ENCODE measurements at regions not wholly inside any gene's neighbourhood (a gene's known extent, or its start where the extent isn't known, plus 50 kb on each side); places are given as distances from the start of the nearest gene placed in this dataset.

- TF ChIP-seq POLR2A (IDR thresholded peaks at IDR 0.05) (no peak), CTCF (IDR thresholded peaks at IDR 0.05 in 4 of 5, conservative IDR thresholded peaks at IDR 0.05 in 1 of 5) (no peak)
- Histone ChIP-seq H3K4me1 (no peaks in the 10 kb centered on the region), H3K9me3 (no peaks in the 10 kb centered on the region), H3K36me3 (no peaks in the 10 kb centered on the region), H3K4me3 (no peak overlapping the region), H3K27ac (no peak overlapping the region), H3K27me3 (peaks cover 0 to 3% (median 0%) of the 10 kb centered on the region in 3 donors)
- DNase-seq (no peak), ATAC-seq (no peak)
- intact Hi-C loops (cut with DNase I; ENCODE audit: low total_unique reads) (no loop called here), in situ Hi-C loops (cut with MboI; ENCODE audit: low sequenced_read_pairs in 4 of 4) (no loop called here)
Observed at GRCh38 chr10:130416334-130417150, 280.4 kb downstream of the GLRX3 start.

- ATAC-seq (no peak), DNase-seq (no peak)
- intact Hi-C loops (cut with DNase I; ENCODE audit: low total_unique reads), result no loop called here
- Histone ChIP-seq H3K27ac (no peak overlapping the region), H3K36me3 (no peaks in the 10 kb centered on the region), H3K4me3 (no peak overlapping the region), H3K9me3 (no peaks in the 10 kb centered on the region), H3K4me1 (no peaks in the 10 kb centered on the region), H3K27me3 (peaks cover 0 to 3% (median 0%) of the 10 kb centered on the region in 3 donors)
- TF ChIP-seq CTCF (IDR thresholded peaks at IDR 0.05 in 4 of 5, conservative IDR thresholded peaks at IDR 0.05 in 1 of 5), result no peak
- TF ChIP-seq POLR2A (IDR thresholded peaks at IDR 0.05), result no peak
- in situ Hi-C loops (cut with MboI; ENCODE audit: low sequenced_read_pairs in 4 of 4), result no loop called here
Observed at GRCh38 chr10:130418731-130419130, 282.5 kb downstream of the GLRX3 start.

GRCh38 chr10:130421909-130422308, 285.7 kb downstream of the GLRX3 start:
- H3K4me3 ChIP-seq, result no peak overlapping the region
- H3K4me1 ChIP-seq, result no peaks in the 10 kb centered on the region
- in situ Hi-C loops (cut with MboI; ENCODE audit: low sequenced_read_pairs in 4 of 4) (no loop called here), intact Hi-C loops (cut with DNase I; ENCODE audit: low total_unique reads) (no loop called here)
- H3K27ac ChIP-seq, result no peak overlapping the region
- TF ChIP-seq POLR2A (IDR thresholded peaks at IDR 0.05) (no peak), CTCF (IDR thresholded peaks at IDR 0.05 in 4 of 5, conservative IDR thresholded peaks at IDR 0.05 in 1 of 5) (no peak)
- H3K27me3 ChIP-seq, result peaks cover 0 to 2% (median 0%) of the 10 kb centered on the region in 3 donors
- no peak for DNase-seq
- no peaks in the 10 kb centered on the region for H3K36me3 ChIP-seq
- no peaks in the 10 kb centered on the region for H3K9me3 ChIP-seq
- no peak for ATAC-seq

GRCh38 chr10:130422366-130423324, 286.5 kb downstream of the GLRX3 start:
- TF ChIP-seq CTCF (IDR thresholded peaks at IDR 0.05 in 4 of 5, conservative IDR thresholded peaks at IDR 0.05 in 1 of 5), result no peak
- H3K9me3 ChIP-seq, result no peaks in the 10 kb centered on the region
- no peaks in the 10 kb centered on the region for H3K27me3 ChIP-seq
- intact Hi-C loops (cut with DNase I; ENCODE audit: low total_unique reads), result no loop called here
- no peaks in the 10 kb centered on the region for H3K36me3 ChIP-seq
- H3K27ac ChIP-seq, result no peak overlapping the region
- no peak overlapping the region for H3K4me3 ChIP-seq
- no peak for DNase-seq
- no peak for ATAC-seq
- H3K4me1 ChIP-seq, result no peaks in the 10 kb centered on the region
- in situ Hi-C loops (cut with MboI; ENCODE audit: low sequenced_read_pairs in 4 of 4), result no loop called here
